HPDE6-E6E7 (cell line): ENCODE measurements at regions not wholly inside any gene's neighbourhood (a gene's known extent, or its start where the extent isn't known, plus 50 kb on each side); places are given as distances from the start of the nearest gene placed in this dataset.

Experiments
- DNase-seq: peaks from one replicate; pipeline ENCODE4 v3.0.0; 2011; ENCODE audit warnings: missing footprints; ENCODE audit errors: extremely low spot score

- DNase-seq, result no peak
These were observed 1392.8 kb downstream of the BRD1 start for GRCh38 chr22:48434868-48435250.

GRCh38 chr22:48434156-48434867 lies 1393.4 kb downstream of the BRD1 start:
- no peak for DNase-seq

- DNase-seq, result no peak
These were observed 1394.0 kb downstream of the BRD1 start for GRCh38 chr22:48433647-48434046.

GRCh38 chr22:48432781-48433518 lies 1394.7 kb downstream of the BRD1 start:
- DNase-seq, result no peak

- DNase-seq, result no peak
These were observed 1395.9 kb downstream of the BRD1 start for GRCh38 chr22:48431536-48432315.

- no peak for DNase-seq
These were observed 1396.7 kb downstream of the BRD1 start for GRCh38 chr22:48431014-48431413.

- no peak for DNase-seq
These were observed 1398.1 kb downstream of the BRD1 start for GRCh38 chr22:48429446-48430020.

- DNase-seq, result no peak
These were observed 1398.9 kb downstream of the BRD1 start for GRCh38 chr22:48428631-48429371.

GRCh38 chr22:48427731-48428211 lies 1399.9 kb downstream of the BRD1 start:
- DNase-seq, result no peak

- DNase-seq, result no peak
These were observed 1401.0 kb downstream of the BRD1 start for GRCh38 chr22:48426466-48427380.

GRCh38 chr22:48425641-48426040 lies 1402.0 kb downstream of the BRD1 start:
- DNase-seq, result no peak

GRCh38 chr22:48425091-48425506 lies 1402.6 kb downstream of the BRD1 start:
- DNase-seq, result no peak

GRCh38 chr22:48424661-48425060 lies 1403.0 kb downstream of the BRD1 start:
- no peak for DNase-seq

- DNase-seq, result no peak
These were observed 1403.5 kb downstream of the BRD1 start for GRCh38 chr22:48424201-48424627.

GRCh38 chr22:48423481-48423911 lies 1404.2 kb downstream of the BRD1 start:
- DNase-seq, result no peak

GRCh38 chr22:48422900-48423480 lies 1404.7 kb downstream of the BRD1 start:
- DNase-seq, result no peak

GRCh38 chr22:48418831-48419230 lies 1408.8 kb downstream of the BRD1 start:
- no peak for DNase-seq

GRCh38 chr22:48417225-48418070 lies 1410.2 kb downstream of the BRD1 start:
- no peak for DNase-seq
